Lower lobe of right lung (tissue), 2 donors: ENCODE measurements at regions not wholly inside any gene's neighbourhood (a gene's known extent, or its start where the extent isn't known, plus 50 kb on each side); places are given as distances from the start of the nearest gene placed in this dataset.

ENCODE experiments used
- ATAC-seq, 2 donors: fragments of 200-7000 bp; cut with Tn5 transposase; one replicate each; pipeline ENCODE4 v1.9.1; 2020 to 2022; ENCODE audit warnings: mild to moderate bottlenecking in 2 of 2, moderate library complexity in 2 of 2
- DNase-seq: peaks from one replicate; pipeline ENCODE4 v3.0.0-alpha.2; 2020
- H3K27ac ChIP-seq: fragments of 200-600 bp; one replicate; pipeline ENCODE4 v1.8.0; 2022
- H3K27me3 ChIP-seq: fragments of 200-600 bp; one replicate; pipeline ENCODE4 v1.8.0; 2022; ENCODE audit warnings: low read depth
- H3K36me3 ChIP-seq: fragments of 200-600 bp; one replicate; pipeline ENCODE4 v1.8.0; 2022; ENCODE audit warnings: mild to moderate bottlenecking
- H3K4me1 ChIP-seq: fragments of 200-600 bp; one replicate; pipeline ENCODE4 v1.8.0; 2022
- H3K4me3 ChIP-seq: fragments of 200-600 bp; one replicate; pipeline ENCODE4 v1.8.0; 2022; ENCODE audit warnings: mild to moderate bottlenecking
- H3K9me3 ChIP-seq: fragments of 200-600 bp; one replicate; pipeline ENCODE4 v1.8.0; 2022
- intact Hi-C: fragments of 100-400 bp; cut with DNase I; formaldehyde crosslinking; loops from one replicate; pipeline ENCODE4 v1.11.0; 2022
- TF ChIP-seq, protein P1 (sequence below): fragments of 200-600 bp; IDR thresholded peaks from one replicate; pipeline ENCODE4 v1.8.0; 2022; ENCODE audit warnings: antibody characterized with exemption, mild to moderate bottlenecking
- donor health status: DM: no; HTN: yes; CAD: no; lungs with severe emphysema.

DNA sequence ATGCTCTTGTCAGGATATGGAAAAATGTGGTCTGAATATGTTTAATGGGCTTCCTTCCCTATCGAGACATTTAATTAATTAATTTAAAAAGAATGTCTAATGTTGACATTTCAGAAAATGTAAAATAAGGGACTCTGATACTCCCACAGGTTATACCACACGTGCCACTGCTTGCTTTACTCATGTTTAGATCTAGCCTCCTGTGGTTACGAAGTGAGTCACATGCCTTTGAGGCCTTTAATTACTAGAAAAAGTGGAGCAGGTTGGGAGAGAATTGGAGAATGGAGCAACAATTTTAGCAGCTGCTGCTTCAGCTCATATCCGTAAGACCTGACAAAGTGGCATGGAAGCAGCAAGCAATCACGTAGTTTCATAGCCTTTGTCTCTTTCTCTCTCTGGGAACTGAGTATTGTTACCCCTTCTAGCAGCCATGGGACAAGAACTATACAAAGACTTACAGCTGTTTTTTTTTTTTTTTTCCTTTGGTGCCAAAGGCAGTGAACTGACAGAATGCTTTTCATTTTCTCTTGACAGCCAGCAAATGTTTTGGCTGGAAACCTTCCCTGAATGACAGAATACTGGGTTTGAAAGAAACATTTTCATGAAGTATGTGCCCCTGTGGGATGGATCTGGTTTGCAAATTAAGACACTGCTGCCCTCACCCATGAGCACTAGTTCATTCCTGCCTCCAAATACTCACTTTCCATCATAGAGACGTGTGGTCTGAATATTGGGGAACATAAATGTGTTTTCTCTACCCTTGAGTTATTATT lies 355.1 kb upstream of the PABPC5 start:
- intact Hi-C loops = no loop called here
- no peak for ATAC-seq
- TF ChIP-seq, protein P1, sequence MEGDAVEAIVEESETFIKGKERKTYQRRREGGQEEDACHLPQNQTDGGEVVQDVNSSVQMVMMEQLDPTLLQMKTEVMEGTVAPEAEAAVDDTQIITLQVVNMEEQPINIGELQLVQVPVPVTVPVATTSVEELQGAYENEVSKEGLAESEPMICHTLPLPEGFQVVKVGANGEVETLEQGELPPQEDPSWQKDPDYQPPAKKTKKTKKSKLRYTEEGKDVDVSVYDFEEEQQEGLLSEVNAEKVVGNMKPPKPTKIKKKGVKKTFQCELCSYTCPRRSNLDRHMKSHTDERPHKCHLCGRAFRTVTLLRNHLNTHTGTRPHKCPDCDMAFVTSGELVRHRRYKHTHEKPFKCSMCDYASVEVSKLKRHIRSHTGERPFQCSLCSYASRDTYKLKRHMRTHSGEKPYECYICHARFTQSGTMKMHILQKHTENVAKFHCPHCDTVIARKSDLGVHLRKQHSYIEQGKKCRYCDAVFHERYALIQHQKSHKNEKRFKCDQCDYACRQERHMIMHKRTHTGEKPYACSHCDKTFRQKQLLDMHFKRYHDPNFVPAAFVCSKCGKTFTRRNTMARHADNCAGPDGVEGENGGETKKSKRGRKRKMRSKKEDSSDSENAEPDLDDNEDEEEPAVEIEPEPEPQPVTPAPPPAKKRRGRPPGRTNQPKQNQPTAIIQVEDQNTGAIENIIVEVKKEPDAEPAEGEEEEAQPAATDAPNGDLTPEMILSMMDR = no peak
- Histone ChIP-seq H3K36me3 (no peaks in the 10 kb centered on the region), H3K4me3 (no peak overlapping the region), H3K9me3 (no peaks in the 10 kb centered on the region), H3K27ac (no peak overlapping the region), H3K27me3 (no peaks in the 10 kb centered on the region), H3K4me1 (no peaks in the 10 kb centered on the region)
- no peak for DNase-seq

DNA sequence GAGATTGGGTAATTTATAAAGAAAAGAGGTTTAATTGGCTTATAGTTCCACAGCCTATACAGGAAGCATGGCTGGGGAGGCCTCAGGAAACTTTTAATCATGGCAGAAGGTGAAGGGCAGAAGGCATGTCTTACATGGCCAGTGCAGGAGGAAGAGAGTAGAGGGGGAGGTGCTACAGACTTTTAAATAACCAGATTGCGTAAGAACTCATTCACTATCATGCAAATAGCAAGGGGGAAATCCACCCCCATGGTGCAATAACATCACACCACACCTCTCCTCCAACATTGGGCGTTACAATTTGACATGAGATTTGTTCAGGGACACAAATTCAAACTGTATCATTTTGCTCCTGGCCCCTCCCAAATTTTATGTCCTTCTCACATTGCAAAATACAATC lies 353.8 kb upstream of the PABPC5 start:
- no peaks in the 10 kb centered on the region for H3K9me3 ChIP-seq
- H3K27me3 ChIP-seq = no peaks in the 10 kb centered on the region
- no peaks in the 10 kb centered on the region for H3K36me3 ChIP-seq
- H3K27ac ChIP-seq = no peak overlapping the region
- H3K4me1 ChIP-seq = no peaks in the 10 kb centered on the region
- TF ChIP-seq, protein P1 = no peak
- no peak for DNase-seq
- no peak for ATAC-seq
- H3K4me3 ChIP-seq = no peak overlapping the region
- intact Hi-C loops = no loop called here

DNA sequence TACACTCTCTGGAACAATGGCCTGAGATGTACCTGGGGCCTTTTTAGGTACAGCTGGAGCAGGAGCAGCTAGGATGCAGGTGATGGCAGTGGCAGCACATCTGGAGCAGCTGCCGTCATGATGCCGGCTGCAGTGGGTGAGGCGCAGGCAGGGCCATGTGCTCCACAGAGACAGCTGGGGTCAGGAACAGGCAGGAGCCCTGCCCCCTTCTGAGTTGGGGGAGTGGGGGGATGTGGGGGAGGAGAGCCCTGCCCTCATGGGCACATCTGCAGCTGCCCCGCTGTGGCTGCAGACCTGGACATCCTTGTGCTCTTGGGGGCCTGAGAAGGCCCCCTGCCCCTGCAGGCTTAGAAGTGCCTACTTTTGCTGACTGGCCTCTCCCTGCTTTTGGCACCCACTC lies 352.8 kb upstream of the PABPC5 start:
- TF ChIP-seq, protein P1 = no peak
- Histone ChIP-seq H3K27me3 (no peaks in the 10 kb centered on the region), H3K9me3 (no peaks in the 10 kb centered on the region), H3K36me3 (no peaks in the 10 kb centered on the region), H3K4me3 (no peak overlapping the region), H3K27ac (no peak overlapping the region), H3K4me1 (no peaks in the 10 kb centered on the region)
- no peak for ATAC-seq
- DNase-seq = no peak
- intact Hi-C loops = no loop called here

DNA sequence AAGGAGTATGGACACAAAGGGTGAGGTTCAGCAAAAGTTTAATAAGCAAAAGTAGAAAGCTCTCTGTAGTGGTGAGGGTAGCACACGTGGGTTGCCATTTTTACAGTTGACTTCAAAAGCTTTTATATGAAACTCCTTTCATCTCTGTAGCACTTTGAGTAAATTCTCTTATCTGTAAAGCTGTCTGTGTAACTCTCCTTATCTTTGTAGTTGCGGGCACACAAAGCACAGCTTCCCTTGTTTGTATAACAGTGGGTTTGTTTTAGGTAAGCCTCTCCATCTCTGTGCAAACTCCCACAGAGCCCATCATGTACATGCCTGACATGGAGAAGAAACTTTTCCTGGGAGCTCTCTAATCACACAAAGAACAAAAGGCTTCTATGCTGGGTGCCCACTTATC lies 325.9 kb upstream of the PABPC5 start:
- H3K36me3 ChIP-seq = no peaks in the 10 kb centered on the region
- H3K4me1 ChIP-seq = no peaks in the 10 kb centered on the region
- TF ChIP-seq, protein P1 = no peak
- H3K27me3 ChIP-seq = no peaks in the 10 kb centered on the region
- no peak overlapping the region for H3K4me3 ChIP-seq
- H3K27ac ChIP-seq = no peak overlapping the region
- no peaks in the 10 kb centered on the region for H3K9me3 ChIP-seq
- DNase-seq (no peak), ATAC-seq (no peak)
- intact Hi-C loops = no loop called here

DNA sequence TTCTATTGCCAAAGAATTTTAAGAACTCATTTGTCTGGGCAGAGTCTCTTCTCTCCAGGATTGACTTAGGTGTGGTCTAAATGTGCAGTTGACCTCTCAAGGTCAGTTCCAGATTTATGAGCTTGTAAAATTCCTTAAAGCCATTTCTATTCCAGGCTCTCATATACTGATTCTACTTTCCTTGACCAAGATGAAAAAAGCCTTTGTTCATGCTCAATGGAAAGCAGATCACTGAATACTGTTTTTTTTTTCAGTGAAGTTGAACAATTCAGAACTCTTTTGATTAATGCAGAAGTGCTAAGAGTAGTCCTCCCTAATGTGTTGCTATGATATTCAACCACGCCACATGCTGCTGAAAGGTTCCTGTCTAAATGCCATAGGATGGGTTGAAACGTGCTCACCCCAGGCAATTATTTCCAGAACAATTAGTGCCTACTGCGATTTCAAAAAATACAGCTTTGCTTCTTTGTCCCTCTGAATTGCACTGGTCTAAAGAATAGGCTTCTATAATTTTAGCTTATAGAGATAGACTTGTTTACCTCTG lies 312.4 kb upstream of the PABPC5 start:
- DNase-seq (no peak), ATAC-seq (no peak)
- no peak overlapping the region for H3K27ac ChIP-seq
- H3K4me1 ChIP-seq = no peaks in the 10 kb centered on the region
- intact Hi-C loops = no loop called here
- no peaks in the 10 kb centered on the region for H3K27me3 ChIP-seq
- TF ChIP-seq, protein P1 = no peak
- no peaks in the 10 kb centered on the region for H3K9me3 ChIP-seq
- no peak overlapping the region for H3K4me3 ChIP-seq
- no peaks in the 10 kb centered on the region for H3K36me3 ChIP-seq
